Stimulated activated CD4-positive, alpha-beta T cell treated with anti-CD3 and anti-CD28 coated beads, TNF-alpha, amount 100 ng/mL, for 1 hour (primary cell): ENCODE measurements at regions not wholly inside any gene's neighbourhood (a gene's known extent, or its start where the extent isn't known, plus 50 kb on each side); places are given as distances from the start of the nearest gene placed in this dataset.

ENCODE experiments used
- DNase-seq, 3 donors: peaks; one replicate each; pipeline ENCODE4 v3.0.0-alpha.2; 2020; ENCODE audit warnings: low read depth in 3 of 3, low spot score in 1 of 3

- DNase-seq: no peak
These were observed 201.1 kb downstream of the TENT4A start for GRCh38 chr5:6914347-6914746.

- no peak for DNase-seq
These were observed 202.3 kb downstream of the TENT4A start for GRCh38 chr5:6915574-6915973.

- DNase-seq: no peak
These were observed 205.0 kb downstream of the TENT4A start for GRCh38 chr5:6918255-6918654.

DNA sequence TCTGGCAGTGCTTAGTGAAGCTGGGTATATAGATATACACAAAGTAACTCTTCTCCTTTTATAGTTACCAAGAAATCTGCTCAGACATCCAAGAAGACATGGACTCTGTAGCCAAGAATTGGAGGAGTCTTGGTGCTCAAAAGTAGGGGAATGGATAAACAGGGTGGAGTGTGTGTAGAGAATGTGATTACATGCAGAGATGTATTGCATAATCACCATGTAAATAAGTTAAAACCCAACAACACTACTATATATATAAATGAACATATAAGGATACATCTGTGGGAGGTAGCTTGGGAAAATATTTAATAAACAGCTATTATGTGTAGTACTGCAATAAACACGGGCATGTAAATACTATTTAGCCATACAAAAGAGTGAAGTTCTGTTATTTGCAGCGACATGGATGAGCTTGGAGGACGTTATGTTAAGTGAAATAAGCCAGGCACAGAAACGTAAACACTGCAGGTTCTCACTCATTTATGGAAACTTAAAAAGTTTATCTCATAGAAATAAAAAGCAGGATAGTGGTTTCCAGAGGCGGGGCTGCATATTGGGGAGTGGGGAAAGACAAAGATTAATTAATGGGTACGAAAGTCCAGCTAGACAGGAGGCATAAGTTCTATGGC, 207.5 kb downstream of the TENT4A start:
- DNase-seq: no peak

DNA sequence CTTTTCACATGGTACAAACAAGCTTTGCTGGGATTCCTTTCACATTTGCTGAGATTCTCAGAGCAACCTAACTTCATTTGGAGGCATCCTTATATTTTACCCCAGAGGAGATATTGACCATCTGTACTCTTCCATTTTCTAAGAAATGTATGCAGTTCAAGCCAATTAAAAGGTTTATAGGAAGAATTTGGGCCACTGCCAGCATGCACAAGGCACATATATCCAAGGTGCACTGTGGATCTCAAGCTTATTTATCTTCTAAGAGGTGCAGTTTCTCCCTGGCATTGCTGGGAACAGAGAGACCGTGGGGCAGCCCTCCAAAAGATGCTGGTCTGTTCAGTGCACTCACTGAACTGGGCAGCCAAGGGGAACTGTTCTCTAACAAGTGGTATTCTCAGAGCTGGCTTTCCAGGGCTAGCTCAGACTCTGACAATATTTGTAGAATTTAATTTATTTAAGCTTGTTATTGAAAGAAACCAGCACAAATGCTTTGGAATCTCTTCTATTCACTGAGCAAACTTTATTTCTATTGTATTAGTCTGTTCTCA, 213.3 kb downstream of the TENT4A start:
- no peak for DNase-seq

GRCh38 chr5:6936031-6936430, 222.8 kb downstream of the TENT4A start:
- DNase-seq: no peak

DNA sequence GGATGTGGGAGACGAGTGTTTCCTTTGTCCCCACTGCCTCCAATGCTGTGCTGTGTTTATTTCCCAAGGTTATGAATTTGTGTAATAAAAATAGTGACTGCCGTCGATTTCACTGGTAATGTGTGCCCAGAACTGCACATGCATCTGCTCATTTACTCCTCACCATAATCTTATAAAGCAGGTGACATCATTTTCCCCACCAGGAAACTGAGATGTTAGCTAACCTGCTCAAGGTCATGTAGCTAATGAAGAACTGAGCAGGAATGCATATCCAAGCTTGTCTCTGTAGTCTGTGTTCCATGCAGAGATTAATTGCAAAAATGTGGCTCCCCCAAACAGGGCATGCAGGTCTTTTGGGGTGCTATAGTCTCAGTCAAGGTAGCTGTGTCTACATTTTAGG, 224.4 kb downstream of the TENT4A start:
- DNase-seq: no peak

DNA sequence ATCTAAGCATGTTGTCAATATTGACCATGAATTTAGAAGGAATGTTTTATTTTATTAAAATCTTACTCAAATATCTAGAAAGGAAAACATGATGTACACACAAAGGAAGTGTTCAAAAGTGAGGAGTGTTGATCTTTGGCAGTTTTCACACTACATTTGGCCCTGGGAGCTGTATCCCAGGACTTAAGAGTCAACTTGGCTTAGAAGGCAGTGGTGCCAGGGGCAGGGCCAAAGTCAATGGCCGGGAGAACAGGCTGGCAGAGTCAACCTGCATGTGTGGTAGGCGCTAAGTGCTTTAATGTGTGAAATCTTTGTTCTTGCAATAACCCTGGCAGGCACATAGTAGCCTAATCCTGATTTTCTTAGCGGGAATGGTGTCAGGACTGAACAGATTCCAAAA, 228.4 kb downstream of the TENT4A start:
- DNase-seq: no peak

GRCh38 chr5:6943197-6944112, 230.2 kb downstream of the TENT4A start:
- no peak for DNase-seq

- DNase-seq: no peak
These were observed 235.3 kb downstream of the TENT4A start for GRCh38 chr5:6948562-6948961.

DNA sequence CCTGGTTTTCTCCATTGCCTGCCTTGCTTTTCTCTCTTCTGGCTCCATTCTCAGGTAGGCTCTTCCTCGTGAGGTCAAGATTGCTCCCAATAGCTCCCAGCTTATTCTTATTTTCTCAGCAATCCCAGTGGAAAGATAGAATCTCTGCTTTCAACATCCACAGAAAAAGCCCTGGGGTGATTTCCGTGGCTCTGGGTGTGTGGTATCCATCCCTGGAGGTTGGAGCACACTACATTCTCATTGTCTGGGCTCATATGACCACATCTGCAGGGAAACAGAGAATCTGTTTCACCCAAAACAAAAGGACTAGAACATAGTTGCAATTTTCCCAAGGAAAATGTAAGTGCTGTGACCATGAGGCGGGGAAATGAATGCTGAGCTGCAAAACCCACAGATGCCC, 236.0 kb downstream of the TENT4A start:
- no peak for DNase-seq

DNA sequence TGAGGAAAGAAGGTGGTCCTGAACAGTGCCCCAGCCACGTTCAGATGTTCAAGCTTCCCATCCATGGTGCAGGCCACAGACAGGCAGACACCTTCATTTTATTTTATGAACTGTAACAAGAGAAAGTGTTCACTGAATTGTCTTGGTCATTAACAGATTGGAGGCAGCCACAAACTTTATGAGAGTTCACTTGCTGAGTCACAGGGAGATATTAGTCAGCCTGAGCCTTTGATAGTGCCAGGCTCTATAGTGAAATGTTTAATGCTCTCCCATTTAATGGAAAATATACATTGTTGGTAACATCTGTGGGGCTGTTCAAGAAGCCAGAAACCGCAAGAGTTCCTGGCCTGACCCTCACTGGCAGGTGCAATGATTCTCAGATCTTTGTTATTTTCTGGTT, 237.0 kb downstream of the TENT4A start:
- no peak for DNase-seq

DNA sequence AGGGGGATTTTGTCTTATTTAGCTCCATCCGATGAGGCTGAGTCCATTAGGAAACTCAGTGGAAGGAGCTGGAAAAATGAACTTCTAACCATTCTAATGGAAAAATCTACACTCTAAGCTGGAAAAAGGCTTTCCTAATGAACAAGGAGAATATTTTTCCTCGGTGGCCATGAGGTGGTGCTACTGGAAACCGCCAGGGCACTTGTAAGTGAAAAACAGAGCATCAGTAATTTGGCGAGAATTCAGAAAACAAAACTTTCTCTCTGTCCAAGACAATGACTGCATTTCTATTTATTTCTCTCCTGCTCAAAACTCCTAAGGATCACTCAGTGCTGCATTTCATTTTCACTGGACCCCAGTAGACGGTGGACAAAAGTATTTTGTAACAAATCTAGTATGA, 237.6 kb downstream of the TENT4A start:
- DNase-seq: no peak

DNA sequence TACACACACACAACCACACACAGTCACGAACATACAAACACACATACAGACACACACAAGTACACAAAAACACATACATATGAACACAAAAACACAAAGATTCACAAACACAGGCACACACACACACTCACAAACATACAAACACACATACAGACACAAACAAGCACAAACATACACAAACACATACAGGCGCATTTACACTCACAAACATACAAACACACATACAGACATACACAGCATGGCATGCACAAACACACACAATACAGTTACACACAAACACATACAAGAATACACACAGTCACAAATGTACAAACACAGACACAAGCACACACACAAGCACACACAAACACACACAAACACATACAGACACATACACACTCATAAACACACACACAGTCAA, 247.9 kb downstream of the TENT4A start:
- no peak for DNase-seq

- no peak for DNase-seq
These were observed 248.8 kb downstream of the TENT4A start for GRCh38 chr5:6961837-6962635.

GRCh38 chr5:6976971-6977370, 263.7 kb downstream of the TENT4A start:
- DNase-seq: no peak

GRCh38 chr5:6979061-6979460, 265.8 kb downstream of the TENT4A start:
- no peak for DNase-seq

GRCh38 chr5:6989230-6989629, 276.0 kb downstream of the TENT4A start:
- no peak for DNase-seq

- no peak for DNase-seq
These were observed 280.9 kb downstream of the TENT4A start for GRCh38 chr5:6994097-6994496.

- no peak for DNase-seq
These were observed 281.9 kb downstream of the TENT4A start for GRCh38 chr5:6995115-6995514.

DNA sequence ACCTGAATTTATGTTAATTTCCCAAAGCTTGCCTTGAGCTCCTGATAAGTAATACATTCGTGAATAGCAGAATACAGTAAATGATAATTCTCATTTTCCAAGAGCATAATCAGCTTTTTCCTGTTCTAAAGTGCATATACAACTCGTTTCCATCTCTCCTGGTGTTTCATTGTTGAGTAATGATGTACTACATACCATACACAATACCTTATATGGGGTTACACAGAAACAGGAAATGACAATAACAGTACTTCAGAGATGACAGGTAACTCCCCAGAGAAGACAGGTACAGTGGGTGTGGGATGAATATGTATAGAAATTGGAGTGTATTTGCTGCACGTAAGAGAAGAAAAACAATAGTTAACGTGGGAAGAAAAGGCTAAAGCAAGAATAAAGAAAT, 287.1 kb downstream of the TENT4A start:
- no peak for DNase-seq

GRCh38 chr5:7010591-7010990, 297.4 kb downstream of the TENT4A start:
- no peak for DNase-seq
